Inferior parietal cortex (tissue), 1 donor: ENCODE measurements at regions not wholly inside any gene's neighbourhood (a gene's known extent, or its start where the extent isn't known, plus 50 kb on each side); places are given as distances from the start of the nearest gene placed in this dataset.
"Not testable (repeated sequence)": the region's sequence is repeated elsewhere in the genome, so short reads cannot be mapped to it uniquely, and the experiment has no call there.

ENCODE experiments used
- DNase-seq: peaks from one replicate; pipeline ENCODE4 v3.0.0-alpha.2; 2016; ENCODE audit errors: extremely low spot score

- not testable (repeated sequence) for DNase-seq
These were observed 90.6 kb upstream of the C1QTNF7 start for GRCh38 chr4:15337168-15337657.

GRCh38 chr4:15339737-15340136 lies 88.1 kb upstream of the C1QTNF7 start:
- no peak for DNase-seq

- no peak for DNase-seq
These were observed 87.5 kb upstream of the C1QTNF7 start for GRCh38 chr4:15340332-15340731.

- DNase-seq: no peak
These were observed 86.7 kb upstream of the C1QTNF7 start for GRCh38 chr4:15340902-15341732.

GRCh38 chr4:15341733-15342300 lies 86.0 kb upstream of the C1QTNF7 start:
- DNase-seq: no peak

GRCh38 chr4:15343000-15343399 lies 84.8 kb upstream of the C1QTNF7 start:
- DNase-seq: no peak

- no peak for DNase-seq
These were observed 84.3 kb upstream of the C1QTNF7 start for GRCh38 chr4:15343581-15343980.

- DNase-seq: no peak
These were observed 83.8 kb upstream of the C1QTNF7 start for GRCh38 chr4:15344041-15344440.

GRCh38 chr4:15345134-15345533 lies 82.7 kb upstream of the C1QTNF7 start:
- no peak for DNase-seq

GRCh38 chr4:15348236-15348635 lies 79.6 kb upstream of the C1QTNF7 start:
- no peak for DNase-seq

GRCh38 chr4:15348695-15349094 lies 79.1 kb upstream of the C1QTNF7 start:
- no peak for DNase-seq

GRCh38 chr4:15349531-15349935 lies 78.3 kb upstream of the C1QTNF7 start:
- DNase-seq: no peak

GRCh38 chr4:15349965-15350364 lies 77.9 kb upstream of the C1QTNF7 start:
- DNase-seq: no peak

GRCh38 chr4:15352524-15352923 lies 75.3 kb upstream of the C1QTNF7 start:
- no peak for DNase-seq

- DNase-seq: no peak
These were observed 74.6 kb upstream of the C1QTNF7 start for GRCh38 chr4:15353207-15353606.

GRCh38 chr4:15354371-15355297 lies 73.2 kb upstream of the C1QTNF7 start:
- no peak for DNase-seq

- no peak for DNase-seq
These were observed 66.3 kb upstream of the C1QTNF7 start for GRCh38 chr4:15361529-15361928.

GRCh38 chr4:15362541-15362940 lies 65.3 kb upstream of the C1QTNF7 start:
- no peak for DNase-seq

- DNase-seq: no peak
These were observed 63.6 kb upstream of the C1QTNF7 start for GRCh38 chr4:15364183-15364582.

GRCh38 chr4:15365641-15366040 lies 62.2 kb upstream of the C1QTNF7 start:
- DNase-seq: no peak

- DNase-seq: no peak
These were observed 61.1 kb upstream of the C1QTNF7 start for GRCh38 chr4:15366721-15367120.

- DNase-seq: no peak
These were observed 59.0 kb upstream of the C1QTNF7 start for GRCh38 chr4:15368856-15369255.
